ENCODE measurements at regions not wholly inside any gene's neighbourhood (a gene's known extent, or its start where the extent isn't known, plus 50 kb on each side); places are given as distances from the start of the nearest gene placed in this dataset.

DNA sequence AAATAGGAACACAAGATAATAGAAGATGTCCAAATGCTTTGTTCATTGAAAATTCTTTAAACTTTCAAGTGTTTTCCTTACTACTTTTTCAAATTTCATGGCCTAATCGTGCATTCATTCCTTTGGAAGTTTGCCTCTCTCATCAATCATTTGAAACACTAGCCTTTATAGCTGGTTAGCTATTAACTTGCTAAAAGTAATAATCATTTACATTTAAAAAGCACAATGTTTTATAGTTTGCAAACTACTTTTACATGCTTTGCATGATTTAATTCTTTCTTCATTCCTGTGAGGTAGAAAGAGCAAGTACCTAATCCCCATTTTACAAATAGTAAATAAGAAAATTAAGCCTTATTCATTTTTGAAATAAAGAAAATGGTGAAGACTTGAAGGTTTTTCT is 137.4 kb upstream of the SLC7A14 start (continued):
- TF ChIP-seq, protein P1, sequence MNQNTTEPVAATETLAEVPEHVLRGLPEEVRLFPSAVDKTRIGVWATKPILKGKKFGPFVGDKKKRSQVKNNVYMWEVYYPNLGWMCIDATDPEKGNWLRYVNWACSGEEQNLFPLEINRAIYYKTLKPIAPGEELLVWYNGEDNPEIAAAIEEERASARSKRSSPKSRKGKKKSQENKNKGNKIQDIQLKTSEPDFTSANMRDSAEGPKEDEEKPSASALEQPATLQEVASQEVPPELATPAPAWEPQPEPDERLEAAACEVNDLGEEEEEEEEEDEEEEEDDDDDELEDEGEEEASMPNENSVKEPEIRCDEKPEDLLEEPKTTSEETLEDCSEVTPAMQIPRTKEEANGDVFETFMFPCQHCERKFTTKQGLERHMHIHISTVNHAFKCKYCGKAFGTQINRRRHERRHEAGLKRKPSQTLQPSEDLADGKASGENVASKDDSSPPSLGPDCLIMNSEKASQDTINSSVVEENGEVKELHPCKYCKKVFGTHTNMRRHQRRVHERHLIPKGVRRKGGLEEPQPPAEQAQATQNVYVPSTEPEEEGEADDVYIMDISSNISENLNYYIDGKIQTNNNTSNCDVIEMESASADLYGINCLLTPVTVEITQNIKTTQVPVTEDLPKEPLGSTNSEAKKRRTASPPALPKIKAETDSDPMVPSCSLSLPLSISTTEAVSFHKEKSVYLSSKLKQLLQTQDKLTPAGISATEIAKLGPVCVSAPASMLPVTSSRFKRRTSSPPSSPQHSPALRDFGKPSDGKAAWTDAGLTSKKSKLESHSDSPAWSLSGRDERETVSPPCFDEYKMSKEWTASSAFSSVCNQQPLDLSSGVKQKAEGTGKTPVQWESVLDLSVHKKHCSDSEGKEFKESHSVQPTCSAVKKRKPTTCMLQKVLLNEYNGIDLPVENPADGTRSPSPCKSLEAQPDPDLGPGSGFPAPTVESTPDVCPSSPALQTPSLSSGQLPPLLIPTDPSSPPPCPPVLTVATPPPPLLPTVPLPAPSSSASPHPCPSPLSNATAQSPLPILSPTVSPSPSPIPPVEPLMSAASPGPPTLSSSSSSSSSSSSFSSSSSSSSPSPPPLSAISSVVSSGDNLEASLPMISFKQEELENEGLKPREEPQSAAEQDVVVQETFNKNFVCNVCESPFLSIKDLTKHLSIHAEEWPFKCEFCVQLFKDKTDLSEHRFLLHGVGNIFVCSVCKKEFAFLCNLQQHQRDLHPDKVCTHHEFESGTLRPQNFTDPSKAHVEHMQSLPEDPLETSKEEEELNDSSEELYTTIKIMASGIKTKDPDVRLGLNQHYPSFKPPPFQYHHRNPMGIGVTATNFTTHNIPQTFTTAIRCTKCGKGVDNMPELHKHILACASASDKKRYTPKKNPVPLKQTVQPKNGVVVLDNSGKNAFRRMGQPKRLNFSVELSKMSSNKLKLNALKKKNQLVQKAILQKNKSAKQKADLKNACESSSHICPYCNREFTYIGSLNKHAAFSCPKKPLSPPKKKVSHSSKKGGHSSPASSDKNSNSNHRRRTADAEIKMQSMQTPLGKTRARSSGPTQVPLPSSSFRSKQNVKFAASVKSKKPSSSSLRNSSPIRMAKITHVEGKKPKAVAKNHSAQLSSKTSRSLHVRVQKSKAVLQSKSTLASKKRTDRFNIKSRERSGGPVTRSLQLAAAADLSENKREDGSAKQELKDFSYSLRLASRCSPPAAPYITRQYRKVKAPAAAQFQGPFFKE (tag by site-specific recombination; IDR thresholded peaks at IDR 0.05; ENCODE audit: borderline replicate concordance), result no peak
- no peak for TF ChIP-seq ZNF623 (tag by site-specific recombination; IDR thresholded peaks at IDR 0.05)

DNA sequence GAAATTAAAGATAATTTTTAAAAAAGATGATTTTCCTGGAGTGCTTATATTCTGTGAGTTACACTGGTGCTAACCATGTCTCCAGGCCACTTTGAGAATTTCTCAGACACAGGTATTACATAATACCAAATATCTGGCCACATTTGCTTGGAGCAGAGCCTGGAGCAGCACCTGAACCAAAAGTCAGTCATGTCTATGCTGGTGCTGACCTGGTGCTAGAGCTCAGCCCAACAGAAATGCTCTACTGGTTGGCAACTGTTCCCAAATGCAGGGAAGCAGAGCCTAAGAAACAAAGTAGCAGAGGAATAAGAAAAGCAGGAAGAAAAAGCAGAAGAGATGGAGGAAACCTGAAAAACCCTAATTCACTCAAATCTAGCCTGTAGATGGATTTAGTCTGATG is 135.7 kb upstream of the SLC7A14 start:
- H3K4me3 ChIP-seq (ENCODE audit: low read depth, low read length), result no peak overlapping the region
- H3K36me3 ChIP-seq (ENCODE audit: control insufficient read depth in 2 of 2, insufficient read depth in 1 of 2, low read length in 2 of 2), result no peaks in the 10 kb centered on the region
- H3K27ac ChIP-seq (ENCODE audit: extremely low read depth, low read depth, low read length), result no peak overlapping the region
- ChIA-PET POLR2A (no interaction called here), CTCF (no interaction called here)
- H3K4me1 ChIP-seq (ENCODE audit: control insufficient read depth, insufficient read depth, low read length), result no peaks in the 10 kb centered on the region
- TF ChIP-seq, protein P2, sequence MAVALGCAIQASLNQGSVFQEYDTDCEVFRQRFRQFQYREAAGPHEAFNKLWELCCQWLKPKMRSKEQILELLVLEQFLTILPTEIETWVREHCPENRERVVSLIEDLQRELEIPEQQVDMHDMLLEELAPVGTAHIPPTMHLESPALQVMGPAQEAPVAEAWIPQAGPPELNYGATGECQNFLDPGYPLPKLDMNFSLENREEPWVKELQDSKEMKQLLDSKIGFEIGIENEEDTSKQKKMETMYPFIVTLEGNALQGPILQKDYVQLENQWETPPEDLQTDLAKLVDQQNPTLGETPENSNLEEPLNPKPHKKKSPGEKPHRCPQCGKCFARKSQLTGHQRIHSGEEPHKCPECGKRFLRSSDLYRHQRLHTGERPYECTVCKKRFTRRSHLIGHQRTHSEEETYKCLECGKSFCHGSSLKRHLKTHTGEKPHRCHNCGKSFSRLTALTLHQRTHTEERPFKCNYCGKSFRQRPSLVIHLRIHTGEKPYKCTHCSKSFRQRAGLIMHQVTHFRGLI (tag by site-specific recombination; IDR thresholded peaks at IDR 0.05), result peak; percentile 97
- no peak for TF ChIP-seq SP2 (tag by site-specific recombination; IDR thresholded peaks at IDR 0.05)
- H3K9me3 ChIP-seq (ENCODE audit: control insufficient read depth, insufficient read depth, low read depth, low read length), result no peaks in the 10 kb centered on the region

DNA sequence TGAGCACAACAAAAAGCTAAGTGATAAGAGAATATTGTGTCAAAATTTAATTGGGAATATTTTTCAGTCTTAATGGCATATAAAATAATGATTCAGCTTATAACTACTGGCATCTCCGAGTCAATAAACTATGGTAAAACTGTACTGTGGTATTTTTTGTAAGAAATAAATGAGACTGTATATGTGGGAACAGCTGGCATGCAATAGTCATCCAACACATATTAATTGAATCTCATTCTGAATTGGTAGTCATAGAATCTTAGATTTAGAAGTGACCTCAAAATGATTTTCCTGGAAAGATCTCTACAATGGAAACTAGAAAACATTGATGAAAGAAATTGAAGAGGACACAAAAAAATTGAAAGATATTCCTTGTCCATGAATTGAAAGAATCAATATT is 133.4 kb upstream of the SLC7A14 start:
- no peaks in the 10 kb centered on the region for H3K36me3 ChIP-seq (ENCODE audit: control insufficient read depth in 2 of 2, insufficient read depth in 1 of 2, low read length in 2 of 2)
- no peaks in the 10 kb centered on the region for H3K4me1 ChIP-seq (ENCODE audit: control insufficient read depth, insufficient read depth, low read length)
- no peak overlapping the region for H3K4me3 ChIP-seq (ENCODE audit: low read depth, low read length)
- TF ChIP-seq ZNF629 (tag by site-specific recombination; IDR thresholded peaks at IDR 0.05) (no peak), ZNF23 (tag by site-specific recombination; IDR thresholded peaks at IDR 0.05; ENCODE audit: borderline replicate concordance) (no peak), ZNF473 (tag by site-specific recombination; IDR thresholded peaks at IDR 0.05) (no peak), GLIS2 (tag by site-specific recombination; IDR thresholded peaks at IDR 0.05) (no peak), ZNF266 (tag by site-specific recombination; IDR thresholded peaks at IDR 0.05; ENCODE audit: low read depth) (no peak), ZXDB (tag by site-specific recombination; IDR thresholded peaks at IDR 0.05) (no peak), KLF9 (tag by site-specific recombination; IDR thresholded peaks at IDR 0.05; ENCODE audit: low read depth) (no peak), ZNF529 (tag by site-specific recombination; IDR thresholded peaks at IDR 0.05; ENCODE audit: insufficient replicate concordance) (no peak), ZNF248 (tag by site-specific recombination; IDR thresholded peaks at IDR 0.05) (no peak), GFI1B (tag by site-specific recombination; IDR thresholded peaks at IDR 0.05) (no peak), IKZF3 (tag by site-specific recombination; IDR thresholded peaks at IDR 0.05) (no peak), ZNF221 (tag by site-specific recombination; IDR thresholded peaks at IDR 0.05; ENCODE audit: borderline replicate concordance) (no peak), ZNF169 (tag by site-specific recombination; IDR thresholded peaks at IDR 0.05) (no peak)
- TF ChIP-seq, protein P3, sequence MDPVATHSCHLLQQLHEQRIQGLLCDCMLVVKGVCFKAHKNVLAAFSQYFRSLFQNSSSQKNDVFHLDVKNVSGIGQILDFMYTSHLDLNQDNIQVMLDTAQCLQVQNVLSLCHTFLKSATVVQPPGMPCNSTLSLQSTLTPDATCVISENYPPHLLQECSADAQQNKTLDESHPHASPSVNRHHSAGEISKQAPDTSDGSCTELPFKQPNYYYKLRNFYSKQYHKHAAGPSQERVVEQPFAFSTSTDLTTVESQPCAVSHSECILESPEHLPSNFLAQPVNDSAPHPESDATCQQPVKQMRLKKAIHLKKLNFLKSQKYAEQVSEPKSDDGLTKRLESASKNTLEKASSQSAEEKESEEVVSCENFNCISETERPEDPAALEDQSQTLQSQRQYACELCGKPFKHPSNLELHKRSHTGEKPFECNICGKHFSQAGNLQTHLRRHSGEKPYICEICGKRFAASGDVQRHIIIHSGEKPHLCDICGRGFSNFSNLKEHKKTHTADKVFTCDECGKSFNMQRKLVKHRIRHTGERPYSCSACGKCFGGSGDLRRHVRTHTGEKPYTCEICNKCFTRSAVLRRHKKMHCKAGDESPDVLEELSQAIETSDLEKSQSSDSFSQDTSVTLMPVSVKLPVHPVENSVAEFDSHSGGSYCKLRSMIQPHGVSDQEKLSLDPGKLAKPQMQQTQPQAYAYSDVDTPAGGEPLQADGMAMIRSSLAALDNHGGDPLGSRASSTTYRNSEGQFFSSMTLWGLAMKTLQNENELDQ (tag by site-specific recombination; IDR thresholded peaks at IDR 0.05; ENCODE audit: low read depth), result no peak
- CTCF ChIA-PET, result no interaction called here
- POLR2A ChIA-PET, result no interaction called here
- no peaks in the 10 kb centered on the region for H3K9me3 ChIP-seq (ENCODE audit: control insufficient read depth, insufficient read depth, low read depth, low read length)
- no peak overlapping the region for H3K27ac ChIP-seq (ENCODE audit: extremely low read depth, low read depth, low read length)

Measured in HEK293 (cell line).